IPS-18c (cell line): ENCODE measurements at regions not wholly inside any gene's neighbourhood (a gene's known extent, or its start where the extent isn't known, plus 50 kb on each side); places are given as distances from the start of the nearest gene placed in this dataset.

Source experiments
- H3K4me3 ChIP-seq: 2 replicates; pipeline ENCODE4 v1.7.0; 2013; ENCODE audit warnings: low read depth, mild to moderate bottlenecking, low read length, moderate library complexity; ENCODE audit not compliant: insufficient read depth
- H3K9me3 ChIP-seq: one replicate; pipeline ENCODE4 v1.6.1; 2013; ENCODE audit warnings: mild to moderate bottlenecking, low read length, moderate library complexity; ENCODE audit not compliant: control insufficient read depth, insufficient read depth

GRCh38 chr14:53333809-53334208 is 180.7 kb upstream of the DDHD1 start:
- H3K9me3 ChIP-seq: no peaks in the 10 kb centered on the region
- H3K4me3 ChIP-seq: no peak overlapping the region

- Histone ChIP-seq H3K4me3 (no peak overlapping the region), H3K9me3 (no peaks in the 10 kb centered on the region)
Measured at GRCh38 chr14:53331921-53332320, 178.8 kb upstream of the DDHD1 start.

GRCh38 chr14:53331247-53331646 is 178.1 kb upstream of the DDHD1 start:
- no peak overlapping the region for H3K4me3 ChIP-seq
- H3K9me3 ChIP-seq: no peaks in the 10 kb centered on the region

GRCh38 chr14:53330441-53330840 is 177.3 kb upstream of the DDHD1 start:
- H3K9me3 ChIP-seq: no peaks in the 10 kb centered on the region
- no peak overlapping the region for H3K4me3 ChIP-seq

GRCh38 chr14:53328841-53329240 is 175.7 kb upstream of the DDHD1 start:
- no peak overlapping the region for H3K4me3 ChIP-seq

GRCh38 chr14:53327716-53328115 is 174.6 kb upstream of the DDHD1 start:
- no peaks in the 10 kb centered on the region for H3K9me3 ChIP-seq

More at GRCh38 chr14:53328841-53329240, 175.7 kb upstream of the DDHD1 start:
- no peaks in the 10 kb centered on the region for H3K9me3 ChIP-seq

GRCh38 chr14:53325176-53325806 is 172.2 kb upstream of the DDHD1 start:
- Histone ChIP-seq H3K9me3 (no peaks in the 10 kb centered on the region), H3K4me3 (no peak overlapping the region)

More at GRCh38 chr14:53327716-53328115, 174.6 kb upstream of the DDHD1 start:
- no peak overlapping the region for H3K4me3 ChIP-seq

- Histone ChIP-seq H3K4me3 (no peak overlapping the region), H3K9me3 (peaks cover 4% of the 10 kb centered on the region)
Measured at GRCh38 chr14:53316504-53316903, 163.4 kb upstream of the DDHD1 start.

- H3K4me3 ChIP-seq: no peak overlapping the region
Measured at GRCh38 chr14:53310412-53310811, 157.3 kb upstream of the DDHD1 start.

GRCh38 chr14:53306911-53307310 is 153.8 kb upstream of the DDHD1 start:
- Histone ChIP-seq H3K9me3 (peaks cover 2% of the 10 kb centered on the region), H3K4me3 (no peak overlapping the region)

More at GRCh38 chr14:53310412-53310811, 157.3 kb upstream of the DDHD1 start:
- peaks cover 2% of the 10 kb centered on the region for H3K9me3 ChIP-seq

GRCh38 chr14:53306267-53306721 is 153.2 kb upstream of the DDHD1 start:
- H3K9me3 ChIP-seq: peaks cover 2% of the 10 kb centered on the region
- H3K4me3 ChIP-seq: no peak overlapping the region

GRCh38 chr14:53304726-53305381 is 151.7 kb upstream of the DDHD1 start:
- peaks cover 2% of the 10 kb centered on the region for H3K9me3 ChIP-seq
- H3K4me3 ChIP-seq: no peak overlapping the region

- H3K9me3 ChIP-seq: no peaks in the 10 kb centered on the region
- H3K4me3 ChIP-seq: no peak overlapping the region
Measured at GRCh38 chr14:53295985-53296582, 143.0 kb upstream of the DDHD1 start.

GRCh38 chr14:53295372-53295771 is 142.2 kb upstream of the DDHD1 start:
- Histone ChIP-seq H3K4me3 (no peak overlapping the region), H3K9me3 (no peaks in the 10 kb centered on the region)

GRCh38 chr14:53286301-53286700 is 133.2 kb upstream of the DDHD1 start:
- no peak overlapping the region for H3K4me3 ChIP-seq
- H3K9me3 ChIP-seq: no peaks in the 10 kb centered on the region

GRCh38 chr14:53285821-53286220 is 132.7 kb upstream of the DDHD1 start:
- no peaks in the 10 kb centered on the region for H3K9me3 ChIP-seq
- H3K4me3 ChIP-seq: no peak overlapping the region

- no peaks in the 10 kb centered on the region for H3K9me3 ChIP-seq
- no peak overlapping the region for H3K4me3 ChIP-seq
Measured at GRCh38 chr14:53285064-53285463, 131.9 kb upstream of the DDHD1 start.
